Fibroblast of pulmonary artery (primary cell): ENCODE measurements at regions not wholly inside any gene's neighbourhood (a gene's known extent, or its start where the extent isn't known, plus 50 kb on each side); places are given as distances from the start of the nearest gene placed in this dataset.

Source experiments
- DNase-seq: peaks from one replicate; pipeline ENCODE4 v3.0.0-alpha.2; 2010; ENCODE audit warnings: low read depth
- H3K4me3 ChIP-seq: replicated peaks from 2 replicates; pipeline ENCODE4 v1.5.1; 2011; ENCODE audit warnings: low read depth, mild to moderate bottlenecking, control low read depth, low read length, moderate library complexity
- CTCF ChIP-seq: IDR thresholded peaks from 2 replicates; pipeline ENCODE4 v1.5.1; 2011; ENCODE audit warnings: mild to moderate bottlenecking, control low read depth, low read length, inconsistent platforms; ENCODE audit errors: missing control alignments

- DNase-seq, result no peak
- TF ChIP-seq CTCF, result no peak
- H3K4me3 ChIP-seq, result no peak overlapping the region
Observed at GRCh38 chr19:32165750-32166149, 179.7 kb upstream of the ZNF507 start.

GRCh38 chr19:32166238-32166637, 179.2 kb upstream of the ZNF507 start:
- no peak overlapping the region for H3K4me3 ChIP-seq
- no peak for TF ChIP-seq CTCF
- DNase-seq, result no peak

GRCh38 chr19:32168111-32168510, 177.3 kb upstream of the ZNF507 start:
- TF ChIP-seq CTCF, result no peak
- DNase-seq, result no peak
- H3K4me3 ChIP-seq, result no peak overlapping the region

- no peak for DNase-seq
- no peak for TF ChIP-seq CTCF
- no peak overlapping the region for H3K4me3 ChIP-seq
Observed at GRCh38 chr19:32168606-32169005, 176.8 kb upstream of the ZNF507 start.

GRCh38 chr19:32171719-32172151, 173.7 kb upstream of the ZNF507 start:
- no peak for TF ChIP-seq CTCF
- DNase-seq, result no peak
- H3K4me3 ChIP-seq, result no peak overlapping the region

- DNase-seq, result no peak
- no peak for TF ChIP-seq CTCF
- H3K4me3 ChIP-seq, result no peak overlapping the region
Observed at GRCh38 chr19:32172566-32173160, 172.7 kb upstream of the ZNF507 start.

- no peak overlapping the region for H3K4me3 ChIP-seq
- no peak for TF ChIP-seq CTCF
- no peak for DNase-seq
Observed at GRCh38 chr19:32173836-32174235, 171.6 kb upstream of the ZNF507 start.
